ENCODE measurements at regions not wholly inside any gene's neighbourhood (a gene's known extent, or its start where the extent isn't known, plus 50 kb on each side); places are given as distances from the start of the nearest gene placed in this dataset.

- Histone ChIP-seq H3K4me2 (ENCODE audit: low read length) (no peak overlapping the region), H2AFZ (ENCODE audit: low read depth, low read length, poor library complexity, severe bottlenecking) (no peak overlapping the region), H3K9me3 (ENCODE audit: control insufficient read depth in 1 of 2, insufficient read depth in 1 of 2, low read depth in 1 of 2, low read length in 2 of 2) (no peaks in the 10 kb centered on the region; a peak in 1 of 4 replicates), H3K27me3 (ENCODE audit: insufficient read depth, low read length) (no peaks in the 10 kb centered on the region), H3K36me3 (ENCODE audit: control insufficient read depth in 1 of 2, insufficient read depth in 2 of 2, low read length in 2 of 2) (no peaks in the 10 kb centered on the region), H3K9ac (ENCODE audit: low read length) (no peak overlapping the region), H3K4me3 (replicated peaks in 1 of 2; ENCODE audit: low read depth in 1 of 2, low read length in 2 of 2) (no peak overlapping the region), H3K4me1 (ENCODE audit: control insufficient read depth in 1 of 2, insufficient read depth in 2 of 2, low read length in 2 of 2) (no peaks in the 10 kb centered on the region), H3K9me2 (ENCODE audit: insufficient read depth) (no peaks in the 10 kb centered on the region), H4K20me1 (ENCODE audit: insufficient read depth) (no peaks in the 10 kb centered on the region), H3K79me2 (ENCODE audit: insufficient read depth, low read length) (no peaks in the 10 kb centered on the region), H3K27ac (ENCODE audit: low read depth, low read length) (no peak overlapping the region)
- BruUV-seq (replicated peaks): no TSS peak
- ChIA-PET RAD21 (ENCODE audit: low non-redundant PET in 1 of 2, low total read pairs in 2 of 2, uncharacterized antibody in 2 of 2, unreplicated experiment in 2 of 2) (no interaction called here), CTCF (no interaction called here), POLR2A (no interaction called here)
- DNase-seq (ENCODE audit: low read depth, low spot score) (no peak), ATAC-seq (no peak)
- intact Hi-C loops (cut with micrococcal nuclease): no loop called here
- TF ChIP-seq REST (IDR thresholded peaks at IDR 0.05; ENCODE audit: low read depth) (no peak), SP1 (IDR thresholded peaks at IDR 0.05; ENCODE audit: low read depth) (no peak), ZBTB33 (IDR thresholded peaks at IDR 0.05; ENCODE audit: extremely low read depth, insufficient replicate concordance, low read length) (no peak), SRF (IDR thresholded peaks at IDR 0.05; ENCODE audit: low read depth) (no peak), ZNF274 (IDR thresholded peaks at IDR 0.05; ENCODE audit: low read depth, low read length) (no peak), JUND (IDR thresholded peaks at IDR 0.05) (no peak), ELF1 (IDR thresholded peaks at IDR 0.05; ENCODE audit: borderline replicate concordance, low read depth) (no peak)
Observed at GRCh38 chr9:18190671-18191374, 283.1 kb upstream of the ADAMTSL1 start.
